ENCODE measurements at regions not wholly inside any gene's neighbourhood (a gene's known extent, or its start where the extent isn't known, plus 50 kb on each side); places are given as distances from the start of the nearest gene placed in this dataset.

GRCh38 chr15:31472636-31473384, 146.2 kb downstream of the KLF13 start:
- Histone ChIP-seq H3K27ac (no peak overlapping the region), H3K36me3 (no peaks in the 10 kb centered on the region), H3K9me3 (no peaks in the 10 kb centered on the region), H3K27me3 (no peaks in the 10 kb centered on the region), H3K4me3 (no peak overlapping the region), H3K4me1 (peaks cover 0 to 25% (median 13%) of the 10 kb centered on the region in 4 donors)
- peak in 1 of 2 donors; percentile 63 for DNase-seq
- intact Hi-C loops (cut with DNase I; ENCODE audit: low total_unique reads): no loop called here
- TF ChIP-seq CTCF (IDR thresholded peaks at IDR 0.05): no peak

GRCh38 chr15:31473385-31474058, 146.9 kb downstream of the KLF13 start:
- TF ChIP-seq CTCF (IDR thresholded peaks at IDR 0.05): no peak
- Histone ChIP-seq H3K27ac (no peak overlapping the region), H3K27me3 (no peaks in the 10 kb centered on the region), H3K36me3 (no peaks in the 10 kb centered on the region), H3K9me3 (no peaks in the 10 kb centered on the region), H3K4me3 (no peak overlapping the region), H3K4me1 (peaks cover 0 to 25% (median 13%) of the 10 kb centered on the region in 4 donors)
- intact Hi-C loops (cut with DNase I; ENCODE audit: low total_unique reads): no loop called here
- peak in 1 of 2 donors; percentile 2 for DNase-seq

- peaks cover 0 to 3% of the 10 kb centered on the region in 2 donors for H3K27me3 ChIP-seq
- no peak overlapping the region for H3K27ac ChIP-seq
- intact Hi-C loops (cut with DNase I; ENCODE audit: low total_unique reads): no loop called here
- peaks cover 0 to 25% (median 13%) of the 10 kb centered on the region in 4 donors for H3K4me1 ChIP-seq
- H3K4me3 ChIP-seq: no peak overlapping the region
- TF ChIP-seq CTCF (IDR thresholded peaks at IDR 0.05): no peak
- H3K9me3 ChIP-seq: no peaks in the 10 kb centered on the region
- peak in 1 of 2 donors; percentile 31 for DNase-seq
- no peaks in the 10 kb centered on the region for H3K36me3 ChIP-seq
These were observed 147.6 kb downstream of the KLF13 start for GRCh38 chr15:31474059-31474868.

GRCh38 chr15:31476236-31476810, 149.7 kb downstream of the KLF13 start:
- Histone ChIP-seq H3K4me3 (no peak overlapping the region), H3K4me1 (peaks cover 0 to 22% (median 12%) of the 10 kb centered on the region in 4 donors), H3K36me3 (no peaks in the 10 kb centered on the region), H3K27me3 (peaks cover 0 to 8% of the 10 kb centered on the region in 2 donors), H3K9me3 (no peaks in the 10 kb centered on the region), H3K27ac (no peak overlapping the region)
- peak in 1 of 2 donors; percentile 40 for DNase-seq
- intact Hi-C loops (cut with DNase I; ENCODE audit: low total_unique reads): no loop called here
- no peak for TF ChIP-seq CTCF (IDR thresholded peaks at IDR 0.05)

GRCh38 chr15:31476866-31477265, 150.2 kb downstream of the KLF13 start:
- no peaks in the 10 kb centered on the region for H3K36me3 ChIP-seq
- peaks cover 0 to 11% of the 10 kb centered on the region in 2 donors for H3K27me3 ChIP-seq
- peaks cover 0 to 17% (median 6%) of the 10 kb centered on the region in 4 donors for H3K4me1 ChIP-seq
- intact Hi-C loops (cut with DNase I; ENCODE audit: low total_unique reads): no loop called here
- no peak overlapping the region for H3K27ac ChIP-seq
- H3K9me3 ChIP-seq: no peaks in the 10 kb centered on the region
- TF ChIP-seq CTCF (IDR thresholded peaks at IDR 0.05): no peak
- H3K4me3 ChIP-seq: no peak overlapping the region
- peak in 1 of 2 donors; percentile 53 for DNase-seq

All from tibial artery (tissue), 4 donors.